OCI-LY3 (cell line): ENCODE measurements at regions not wholly inside any gene's neighbourhood (a gene's known extent, or its start where the extent isn't known, plus 50 kb on each side); places are given as distances from the start of the nearest gene placed in this dataset.

Experiments used
- CTCF ChIP-seq: fragments of 200-600, 300-600 bp; sonication (generic); IDR thresholded peaks from 2 replicates; pipeline ENCODE4 v1.5.1; 2014; ENCODE audit warnings: antibody characterized with exemption, low read length, low read depth
- EZH2phosphoT487 ChIP-seq: fragments of 200-600 bp; shearing (Covaris generic); IDR thresholded peaks from 2 replicates; pipeline ENCODE4 v1.6.1; 2018; ENCODE audit warnings: antibody characterized with exemption, mixed run types, low read depth

GRCh38 chr3:187545366-187545765 lies 124.8 kb downstream of the SST start:
- no peak for TF ChIP-seq CTCF
- no peak for TF ChIP-seq EZH2phosphoT487
